Adrenal gland (tissue), 5 donors: ENCODE measurements at regions not wholly inside any gene's neighbourhood (a gene's known extent, or its start where the extent isn't known, plus 50 kb on each side); places are given as distances from the start of the nearest gene placed in this dataset.

Source experiments
- POLR2A ChIP-seq, 2 donors: fragments of 450-650 bp; IDR thresholded peaks; one replicate each; pipeline ENCODE4 v1.6.1; 2017; ENCODE audit warnings: antibody characterized with exemption in 2 of 2, mild to moderate bottlenecking in 2 of 2, moderate library complexity in 1 of 2
- TF ChIP-seq, protein P1 (sequence below), 6 experiments: fragments of 450-650 bp in 4 of 6; fragments of 200-600 bp in 2 of 6; sonication (generic) in 1 of 6; IDR thresholded peaks; 1 replicate in 5 of 6; 2 replicates in 1 of 6; pipeline versions ENCODE4 v1.5.1 to v1.8.0; 2016 to 2021; ENCODE audit warnings: antibody characterized with exemption in 6 of 6, mild to moderate bottlenecking in 2 of 6, moderate library complexity in 1 of 6
- donor health status: DM: no; HTN: no; CAD: no.

GRCh38 chr20:57009355-57009754 lies 257.1 kb downstream of the BMP7 start:
- TF ChIP-seq, protein P1, sequence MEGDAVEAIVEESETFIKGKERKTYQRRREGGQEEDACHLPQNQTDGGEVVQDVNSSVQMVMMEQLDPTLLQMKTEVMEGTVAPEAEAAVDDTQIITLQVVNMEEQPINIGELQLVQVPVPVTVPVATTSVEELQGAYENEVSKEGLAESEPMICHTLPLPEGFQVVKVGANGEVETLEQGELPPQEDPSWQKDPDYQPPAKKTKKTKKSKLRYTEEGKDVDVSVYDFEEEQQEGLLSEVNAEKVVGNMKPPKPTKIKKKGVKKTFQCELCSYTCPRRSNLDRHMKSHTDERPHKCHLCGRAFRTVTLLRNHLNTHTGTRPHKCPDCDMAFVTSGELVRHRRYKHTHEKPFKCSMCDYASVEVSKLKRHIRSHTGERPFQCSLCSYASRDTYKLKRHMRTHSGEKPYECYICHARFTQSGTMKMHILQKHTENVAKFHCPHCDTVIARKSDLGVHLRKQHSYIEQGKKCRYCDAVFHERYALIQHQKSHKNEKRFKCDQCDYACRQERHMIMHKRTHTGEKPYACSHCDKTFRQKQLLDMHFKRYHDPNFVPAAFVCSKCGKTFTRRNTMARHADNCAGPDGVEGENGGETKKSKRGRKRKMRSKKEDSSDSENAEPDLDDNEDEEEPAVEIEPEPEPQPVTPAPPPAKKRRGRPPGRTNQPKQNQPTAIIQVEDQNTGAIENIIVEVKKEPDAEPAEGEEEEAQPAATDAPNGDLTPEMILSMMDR (IDR thresholded peaks at IDR 0.05): no peak
- no peak for TF ChIP-seq POLR2A (IDR thresholded peaks at IDR 0.05)
